GDM1 (cell line): ENCODE measurements at regions not wholly inside any gene's neighbourhood (a gene's known extent, or its start where the extent isn't known, plus 50 kb on each side); places are given as distances from the start of the nearest gene placed in this dataset.

ENCODE experiments used
- DNase-seq: peaks from one replicate; lab custom pipeline; 2025; lab: John Stamatoyannopoulos, UW

GRCh38 chr10:111890046-111890445 is 293.5 kb downstream of the GPAM start:
- DNase-seq, result no peak

- no peak for DNase-seq
Measured at GRCh38 chr10:111916011-111916410, 267.6 kb downstream of the GPAM start.

- DNase-seq, result no peak
Measured at GRCh38 chr10:111921821-111922220, 261.7 kb downstream of the GPAM start.

GRCh38 chr10:111923032-111923431 is 260.5 kb downstream of the GPAM start:
- no peak for DNase-seq

GRCh38 chr10:111926286-111926685 is 257.3 kb downstream of the GPAM start:
- DNase-seq, result no peak

- no peak for DNase-seq
Measured at GRCh38 chr10:111933937-111934336, 249.6 kb downstream of the GPAM start.

- no peak for DNase-seq
Measured at GRCh38 chr10:111934931-111935330, 248.6 kb downstream of the GPAM start.

- no peak for DNase-seq
Measured at GRCh38 chr10:111936143-111936542, 247.4 kb downstream of the GPAM start.

- no peak for DNase-seq
Measured at GRCh38 chr10:111944331-111944730, 239.2 kb downstream of the GPAM start.

GRCh38 chr10:111953949-111954348 is 229.6 kb downstream of the GPAM start:
- DNase-seq, result no peak

- DNase-seq, result no peak
Measured at GRCh38 chr10:111954386-111954785, 229.2 kb downstream of the GPAM start.

GRCh38 chr10:111956841-111957240 is 226.7 kb downstream of the GPAM start:
- no peak for DNase-seq

- DNase-seq, result no peak
Measured at GRCh38 chr10:111962951-111963350, 220.6 kb downstream of the GPAM start.

- DNase-seq, result no peak
Measured at GRCh38 chr10:111967116-111967515, 216.4 kb downstream of the GPAM start.

- no peak for DNase-seq
Measured at GRCh38 chr10:111967547-111967946, 216.0 kb downstream of the GPAM start.

- DNase-seq, result no peak
Measured at GRCh38 chr10:111968647-111969046, 214.9 kb downstream of the GPAM start.

GRCh38 chr10:111970111-111970510 is 213.5 kb downstream of the GPAM start:
- DNase-seq, result no peak

- DNase-seq, result no peak
Measured at GRCh38 chr10:111972109-111972508, 211.5 kb downstream of the GPAM start.

GRCh38 chr10:111973306-111973705 is 210.3 kb downstream of the GPAM start:
- no peak for DNase-seq

- no peak for DNase-seq
Measured at GRCh38 chr10:111973826-111974225, 209.7 kb downstream of the GPAM start.

- no peak for DNase-seq
Measured at GRCh38 chr10:111974325-111974724, 209.2 kb downstream of the GPAM start.

- DNase-seq, result no peak
Measured at GRCh38 chr10:111976557-111976956, 207.0 kb downstream of the GPAM start.

GRCh38 chr10:111984057-111984456 is 199.5 kb downstream of the GPAM start:
- no peak for DNase-seq

- DNase-seq, result no peak
Measured at GRCh38 chr10:111986079-111986478, 197.5 kb downstream of the GPAM start.

GRCh38 chr10:111988646-111989045 is 194.9 kb downstream of the GPAM start:
- no peak for DNase-seq
